ENCODE measurements at regions not wholly inside any gene's neighbourhood (a gene's known extent, or its start where the extent isn't known, plus 50 kb on each side); places are given as distances from the start of the nearest gene placed in this dataset.

GRCh38 chr13:48590141-48590901 lies 57.4 kb upstream of the RCBTB2 start:
- TF ChIP-seq HDAC6 (IDR thresholded peaks at IDR 0.05; ENCODE audit: low read depth, low read length): no peak
- TF ChIP-seq CTCF (IDR thresholded peaks at IDR 0.05; ENCODE audit: control extremely low read depth in 1 of 3, insufficient read depth in 1 of 3, low read depth in 1 of 3, low read length in 3 of 3): no peak
- no peak for TF ChIP-seq SAP30 (IDR thresholded peaks at IDR 0.05; ENCODE audit: insufficient read depth, insufficient replicate concordance, low read length)
- TF ChIP-seq POLR2A (IDR thresholded peaks at IDR 0.05; ENCODE audit: control extremely low read depth in 1 of 2, low read depth in 2 of 2, low read length in 2 of 2): no peak
- no peak for TF ChIP-seq ATF3 (IDR thresholded peaks at IDR 0.05; ENCODE audit: insufficient read depth, low read depth, low read length)

Data from H1 (cell line).